Endothelial cell of umbilical vein (primary cell): ENCODE measurements at regions not wholly inside any gene's neighbourhood (a gene's known extent, or its start where the extent isn't known, plus 50 kb on each side); places are given as distances from the start of the nearest gene placed in this dataset.

Experiments
- BruUV-seq: library from RNA; stranded (reverse); fragments of 400-500 nt; replicated peaks from 2 replicates; lab custom pipeline; 2021; lab: Mats Ljungman, UMichigan
- CTCF ChIA-PET: fragments of 300-600, 350-600 bp; sonication (Branson Sonifier 250); formaldehyde crosslinking; loops from one replicate; lab custom pipeline; 2021; ENCODE audit warnings: antibody characterized with exemption, inconsistent platforms; lab: Charles Lee
- POLR2A ChIA-PET: fragments of 300-600, 350-600 bp; sonication (Branson Sonifier 250); formaldehyde crosslinking; loops from one replicate; lab custom pipeline; 2021; ENCODE audit warnings: antibody characterized with exemption, inconsistent platforms; lab: Charles Lee
- DNase-seq: peaks from one replicate; pipeline ENCODE4 v3.0.0-alpha.2; 2011; ENCODE audit warnings: low read depth, low spot score
- FAIRE-seq: peaks from 2 replicates; lab custom pipeline; 2011; peaks lifted over from hg19 to GRCh38; lab: Jason Lieb, UNC
- H2AFZ ChIP-seq: 2 replicates; pipeline ENCODE4 v1.6.0; 2012; ENCODE audit warnings: low read depth, low read length, control low read depth, inconsistent platforms
- H3K27ac ChIP-seq: 2 replicates; pipeline ENCODE4 v1.5.1; 2011; ENCODE audit warnings: low read depth, mild to moderate bottlenecking, control low read depth, low read length, moderate library complexity; ENCODE audit not compliant: insufficient read depth
- H3K27me3 ChIP-seq, 2 experiments: 2 replicates each; pipeline versions ENCODE4 v1.6.0 to v1.6.1; 2011; ENCODE audit warnings: low read length in 2 of 2, mixed read lengths in 1 of 2; ENCODE audit not compliant: control insufficient read depth in 2 of 2, insufficient read depth in 2 of 2
- H3K36me3 ChIP-seq, 2 experiments: 2 replicates in 1 of 2; 3 replicates in 1 of 2; pipeline ENCODE4 v1.5.1; 2011; ENCODE audit warnings: low read length in 2 of 2, mild to moderate bottlenecking in 1 of 2, moderate library complexity in 1 of 2; ENCODE audit not compliant: control insufficient read depth in 2 of 2, insufficient read depth in 2 of 2; ENCODE audit errors: extremely low read depth in 1 of 2
- H3K4me1 ChIP-seq: 3 replicates; pipeline ENCODE4 v1.5.1; 2011; ENCODE audit warnings: mild to moderate bottlenecking, low read length; ENCODE audit not compliant: control insufficient read depth, insufficient read depth; ENCODE audit errors: extremely low read depth
- H3K4me2 ChIP-seq: 2 replicates; pipeline ENCODE4 v1.6.1; 2011; ENCODE audit warnings: low read length, control low read depth, mixed read lengths; ENCODE audit not compliant: insufficient read depth
- H3K4me3 ChIP-seq, 3 experiments: fragments of 200-600 bp in 1 of 3; sonication (generic), shearing (Covaris generic) in 1 of 3; replicated peaks in 1 of 3; 2 replicates each; pipeline ENCODE4 v1.5.1; 2011 to 2016; ENCODE audit warnings: control low read depth in 3 of 3, low read length in 3 of 3, mild to moderate bottlenecking in 2 of 3, inconsistent platforms in 1 of 3, low read depth in 1 of 3, moderate library complexity in 1 of 3; ENCODE audit not compliant: insufficient read depth in 1 of 3
- H3K79me2 ChIP-seq: 2 replicates; pipeline ENCODE4 v1.6.0; 2012; ENCODE audit warnings: low read length, inconsistent platforms; ENCODE audit not compliant: control insufficient read depth, insufficient read depth
- H3K9ac ChIP-seq: replicated peaks from 2 replicates; pipeline ENCODE3; 2011; ENCODE audit warnings: low read length, control low read depth; ENCODE audit not compliant: insufficient read depth; ENCODE audit errors: extremely low read depth
- H3K9me1 ChIP-seq: replicated peaks from 3 replicates; pipeline ENCODE4 v1.6.0; 2011; ENCODE audit warnings: mild to moderate bottlenecking, low read length; ENCODE audit not compliant: control insufficient read depth, insufficient read depth; ENCODE audit errors: extremely low read depth
- H3K9me3 ChIP-seq: replicated peaks from 2 replicates; pipeline ENCODE4 v1.5.1; 2012; ENCODE audit warnings: low read length, inconsistent platforms; ENCODE audit not compliant: control insufficient read depth, insufficient read depth
- H4K20me1 ChIP-seq: replicated peaks from 2 replicates; pipeline ENCODE3; 2011; ENCODE audit warnings: mild to moderate bottlenecking, low read length; ENCODE audit not compliant: control insufficient read depth, insufficient read depth; ENCODE audit errors: extremely low read depth
- CTCF ChIP-seq, 2 donors: IDR thresholded peaks; 1 replicate in 1 of 2; 2 replicates in 1 of 2; pipeline ENCODE4 v1.5.1; 2011; ENCODE audit warnings: low read length in 2 of 2, mild to moderate bottlenecking in 2 of 2, moderate library complexity in 2 of 2, control low read depth in 1 of 2, inconsistent platforms in 1 of 2, low read depth in 1 of 2; ENCODE audit not compliant: insufficient read depth in 1 of 2; ENCODE audit errors: extremely low read depth in 1 of 2
- EZH2 ChIP-seq: IDR thresholded peaks from 2 replicates; pipeline ENCODE4 v1.6.1; 2012; ENCODE audit warnings: borderline replicate concordance, low read depth, mild to moderate bottlenecking, moderate library complexity, low read length, inconsistent platforms; ENCODE audit not compliant: severe bottlenecking
- FOS ChIP-seq: IDR thresholded peaks from 2 replicates; pipeline ENCODE4 v1.6.1; 2011; ENCODE audit warnings: mild to moderate bottlenecking, low read length, moderate library complexity, borderline replicate concordance; ENCODE audit not compliant: insufficient read depth
- GATA2 ChIP-seq: IDR thresholded peaks from 2 replicates; pipeline ENCODE4 v1.7.0; 2011; ENCODE audit warnings: low read depth, mild to moderate bottlenecking, moderate library complexity, mixed read lengths, low read length; ENCODE audit not compliant: insufficient read length, insufficient read depth
- JUN ChIP-seq: IDR thresholded peaks from 2 replicates; pipeline ENCODE4 v1.6.1; 2011; ENCODE audit warnings: borderline replicate concordance, low read depth; ENCODE audit not compliant: insufficient read length, insufficient read depth
- MAX ChIP-seq: IDR thresholded peaks from 2 replicates; pipeline ENCODE4 v1.6.1; 2011; ENCODE audit not compliant: insufficient read depth, insufficient read length
- MYC ChIP-seq: IDR thresholded peaks from one replicate; pipeline ENCODE4 v1.6.1; 2011; ENCODE audit warnings: mild to moderate bottlenecking, low read depth, low read length
- POLR2A ChIP-seq: IDR thresholded peaks from 2 replicates; pipeline ENCODE4 v1.6.1; 2012; ENCODE audit warnings: low read depth, mild to moderate bottlenecking, control low read depth, low read length
- POLR2AphosphoS5 ChIP-seq: IDR thresholded peaks from 2 replicates; pipeline ENCODE4 v1.6.1; 2012; ENCODE audit warnings: low read depth, mild to moderate bottlenecking, control low read depth, low read length, moderate library complexity; ENCODE audit not compliant: insufficient read depth
- dilution Hi-C: fragments of 300-500 bp; cut with MboI; formaldehyde crosslinking; loops from one replicate; pipeline ENCODE4 v1.15.0; 2019; ENCODE audit warnings: low sequenced_read_pairs; ENCODE audit not compliant: extremely low pct_ligation_motif_present
- intact Hi-C: fragments of 100-400 bp; cut with micrococcal nuclease; formaldehyde crosslinking; loops from one replicate; pipeline ENCODE4 v1.10.0; 2022

DNA sequence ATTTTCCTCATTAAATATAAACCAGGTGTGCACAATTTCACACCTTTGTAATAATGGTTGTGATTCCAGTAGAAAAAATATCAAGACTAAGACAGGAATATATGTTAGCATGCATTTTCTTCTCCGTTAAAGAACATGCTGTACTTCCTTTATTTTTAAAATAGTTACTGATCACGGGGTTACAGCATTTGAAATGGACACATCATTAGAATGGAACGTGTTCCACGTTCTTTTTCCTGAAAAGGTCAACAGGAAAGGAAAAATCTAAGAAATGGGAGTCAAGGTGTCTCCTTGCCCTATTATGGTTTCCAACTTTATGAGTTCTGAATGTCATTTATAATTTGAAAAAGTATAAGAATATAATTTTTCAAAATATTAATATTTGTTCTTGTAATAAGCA, 1325.7 kb downstream of the SLC16A7 start:
- no TSS peak for BruUV-seq
- Histone ChIP-seq H3K4me3 (no peak overlapping the region), H3K4me2 (no peak overlapping the region), H4K20me1 (no peaks in the 10 kb centered on the region), H3K36me3 (no peaks in the 10 kb centered on the region), H2AFZ (no peak overlapping the region), H3K9ac (no peak overlapping the region), H3K27me3 (no peaks in the 10 kb centered on the region), H3K27ac (no peak overlapping the region), H3K9me1 (no peaks in the 10 kb centered on the region), H3K4me1 (no peaks in the 10 kb centered on the region), H3K79me2 (no peaks in the 10 kb centered on the region), H3K9me3 (no peaks in the 10 kb centered on the region)
- DNase-seq (no peak), FAIRE-seq (no peak)
- CTCF ChIA-PET: no interaction called here
- dilution Hi-C loops: no loop called here
- intact Hi-C loops: no loop called here
- TF ChIP-seq MAX (no peak), EZH2 (no peak), MYC (no peak), POLR2A (no peak), GATA2 (no peak), FOS (no peak), JUN (no peak), POLR2AphosphoS5 (no peak)
- POLR2A ChIA-PET: no interaction called here

DNA sequence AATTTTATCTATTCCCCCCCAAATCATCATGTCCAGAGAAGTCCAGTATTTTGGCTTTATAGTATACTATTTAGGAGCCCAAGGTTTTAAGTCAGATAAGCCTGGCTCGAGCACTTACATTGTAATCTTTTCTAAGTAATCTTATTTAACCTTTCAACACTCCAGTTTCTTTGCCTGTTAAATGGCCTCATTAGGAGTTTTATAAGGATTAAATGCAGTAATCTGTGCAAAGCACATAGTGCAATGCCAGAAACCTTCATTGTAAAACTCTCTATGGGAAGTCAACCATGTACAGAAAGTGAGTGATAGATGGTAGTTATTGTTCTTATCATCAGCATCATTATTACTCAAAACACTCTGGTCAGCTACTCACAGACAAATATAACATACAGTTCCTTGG, 1330.4 kb downstream of the SLC16A7 start:
- FAIRE-seq (no peak), DNase-seq (no peak)
- H3K9me1 ChIP-seq: no peaks in the 10 kb centered on the region
- H2AFZ ChIP-seq: no peak overlapping the region
- H3K27me3 ChIP-seq: no peaks in the 10 kb centered on the region
- POLR2A ChIA-PET: no interaction called here
- no peaks in the 10 kb centered on the region for H3K36me3 ChIP-seq
- no peaks in the 10 kb centered on the region for H4K20me1 ChIP-seq
- dilution Hi-C loops (no loop called here), intact Hi-C loops (no loop called here)
- no peak overlapping the region for H3K9ac ChIP-seq
- no peaks in the 10 kb centered on the region for H3K9me3 ChIP-seq
- no peaks in the 10 kb centered on the region for H3K4me1 ChIP-seq
- H3K4me2 ChIP-seq: no peak overlapping the region
- H3K27ac ChIP-seq: no peak overlapping the region
- no peak overlapping the region for H3K4me3 ChIP-seq
- TF ChIP-seq MYC (no peak), JUN (no peak), EZH2 (no peak), MAX (no peak), GATA2 (no peak), POLR2A (no peak), CTCF (IDR thresholded peaks at IDR 0.05; ENCODE audit: extremely low read depth in 1 of 2, insufficient read depth in 1 of 2, low read depth in 1 of 2, low read length in 2 of 2) (no peak), FOS (no peak), POLR2AphosphoS5 (no peak)
- no TSS peak for BruUV-seq
- CTCF ChIA-PET: interaction anchor here (1.3 kb wide), 1 partner anchor 820 kb away, joined by 3 read pairs; no protein-coding TSS in a partner anchor
- H3K79me2 ChIP-seq: no peaks in the 10 kb centered on the region
